Keratinocyte (primary cell): ENCODE measurements at regions not wholly inside any gene's neighbourhood (a gene's known extent, or its start where the extent isn't known, plus 50 kb on each side); places are given as distances from the start of the nearest gene placed in this dataset.

Source experiments
- DNase-seq: peaks from one replicate; pipeline ENCODE4 v3.0.0-alpha.2; 2011; ENCODE audit warnings: low read depth, missing footprints, low spot score
- FAIRE-seq: peaks from 2 replicates; lab custom pipeline; 2011; peaks lifted over from hg19 to GRCh38; lab: Jason Lieb, UNC
- H2AFZ ChIP-seq: 2 replicates; pipeline ENCODE4 v1.6.0; 2012; ENCODE audit warnings: low read length, control low read depth, inconsistent platforms; ENCODE audit not compliant: control insufficient read depth
- H3K27ac ChIP-seq: 2 replicates; pipeline ENCODE4 v1.5.1; 2011; ENCODE audit warnings: low read length; ENCODE audit not compliant: control insufficient read depth, insufficient read depth
- H3K27me3 ChIP-seq: 3 replicates; pipeline ENCODE4 v1.6.0; 2011; ENCODE audit warnings: low read length; ENCODE audit not compliant: control insufficient read depth, insufficient read depth; ENCODE audit errors: extremely low read depth
- H3K36me3 ChIP-seq, 2 experiments: 2 replicates in 1 of 2; 3 replicates in 1 of 2; pipeline ENCODE4 v1.5.1; 2011; ENCODE audit warnings: low read length in 2 of 2, mild to moderate bottlenecking in 1 of 2; ENCODE audit not compliant: control insufficient read depth in 2 of 2, insufficient read depth in 2 of 2; ENCODE audit errors: extremely low read depth in 1 of 2
- H3K4me1 ChIP-seq: 3 replicates; pipeline ENCODE4 v1.5.1; 2011; ENCODE audit warnings: low read length; ENCODE audit not compliant: control insufficient read depth, insufficient read depth; ENCODE audit errors: extremely low read depth
- H3K4me2 ChIP-seq: 3 replicates; pipeline ENCODE4 v1.6.0; 2011; ENCODE audit warnings: low read depth, low read length; ENCODE audit not compliant: control insufficient read depth, insufficient read depth; ENCODE audit errors: extremely low read depth
- H3K4me3 ChIP-seq, 3 experiments: fragments of 200-600 bp in 1 of 3; sonication (generic) in 1 of 3; 2 replicates in 2 of 3; 3 replicates in 1 of 3; pipeline ENCODE4 v1.5.1; 2011 to 2016; ENCODE audit warnings: low read length in 3 of 3, mild to moderate bottlenecking in 3 of 3, control low read depth in 2 of 3, inconsistent platforms in 1 of 3, low read depth in 1 of 3, mixed read lengths in 1 of 3, mixed run types in 1 of 3, moderate library complexity in 1 of 3; ENCODE audit not compliant: control insufficient read depth in 2 of 3, insufficient read depth in 2 of 3; ENCODE audit errors: extremely low read depth in 1 of 3
- H3K79me2 ChIP-seq: 2 replicates; pipeline ENCODE4 v1.6.0; 2012; ENCODE audit warnings: low read length; ENCODE audit not compliant: control insufficient read depth, insufficient read depth
- H3K9ac ChIP-seq: 3 replicates; pipeline ENCODE4 v1.6.0; 2011; ENCODE audit warnings: low read length; ENCODE audit not compliant: control insufficient read depth, insufficient read depth; ENCODE audit errors: extremely low read depth
- H3K9me1 ChIP-seq: 3 replicates; pipeline ENCODE4 v1.6.0; 2011; ENCODE audit warnings: low read length; ENCODE audit not compliant: control insufficient read depth, insufficient read depth; ENCODE audit errors: extremely low read depth
- H3K9me3 ChIP-seq: 2 replicates; pipeline ENCODE4 v1.5.1; 2012; ENCODE audit warnings: low read depth, low read length; ENCODE audit not compliant: control insufficient read depth
- H4K20me1 ChIP-seq: 3 replicates; pipeline ENCODE4 v1.6.0; 2011; ENCODE audit warnings: low read length; ENCODE audit not compliant: control insufficient read depth, insufficient read depth; ENCODE audit errors: extremely low read depth
- CTCF ChIP-seq, 3 experiments: IDR thresholded peaks in 1 of 3; conservative IDR thresholded peaks in 1 of 3; optimal IDR thresholded peaks in 1 of 3; 2 replicates in 2 of 3; 3 replicates in 1 of 3; pipeline versions ENCODE3 to v1.5.1; 2011; ENCODE audit warnings: low read length in 3 of 3, mild to moderate bottlenecking in 3 of 3, moderate library complexity in 2 of 3, control low read depth in 1 of 3, inconsistent platforms in 1 of 3; ENCODE audit not compliant: insufficient read depth in 2 of 3; ENCODE audit errors: extremely low read depth in 1 of 3
- EZH2 ChIP-seq: IDR thresholded peaks from one replicate; pipeline ENCODE4 v1.6.1; 2012; ENCODE audit warnings: inconsistent platforms, mild to moderate bottlenecking, low read length, moderate library complexity
- dilution Hi-C: fragments of 300-500 bp; cut with MboI; formaldehyde crosslinking; loops from one replicate; pipeline ENCODE4 v1.7.0; 2020; ENCODE audit warnings: low sequenced_read_pairs; ENCODE audit not compliant: extremely low pct_ligation_motif_present

DNA sequence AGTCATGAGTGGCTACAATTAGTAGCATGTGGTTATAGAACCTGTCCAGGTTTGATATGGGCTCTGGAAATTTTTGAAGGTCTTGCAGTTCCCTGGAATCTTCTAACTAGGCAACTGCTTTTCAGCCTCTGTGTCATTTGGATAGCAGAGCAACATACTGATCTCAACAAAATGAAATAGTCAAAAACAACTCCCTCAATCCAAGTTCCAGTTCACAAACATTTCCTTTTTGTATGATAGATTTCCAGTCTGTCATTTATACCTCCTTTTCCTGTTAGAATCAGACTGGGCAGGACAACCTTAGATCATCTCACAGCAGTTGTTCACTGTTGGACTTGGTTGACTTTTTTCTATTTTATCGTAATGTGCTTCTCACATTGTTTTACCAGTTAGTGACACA is 442.1 kb upstream of the PDE3A start:
- TF ChIP-seq CTCF (optimal IDR thresholded peaks at IDR 0.05 in 1 of 3, IDR thresholded peaks at IDR 0.05 in 1 of 3, conservative IDR thresholded peaks at IDR 0.05 in 1 of 3; ENCODE audit: extremely low read depth in 1 of 3, insufficient read depth in 2 of 3, low read length in 3 of 3) = no peak
- TF ChIP-seq EZH2 = no peak
- DNase-seq = no peak
- Histone ChIP-seq H4K20me1 (no peaks in the 10 kb centered on the region), H3K36me3 (no peaks in the 10 kb centered on the region), H2AFZ (no peak overlapping the region), H3K4me3 (no peak overlapping the region), H3K9me3 (no peaks in the 10 kb centered on the region), H3K27me3 (no peaks in the 10 kb centered on the region), H3K9me1 (no peaks in the 10 kb centered on the region), H3K4me2 (no peak overlapping the region), H3K9ac (no peak overlapping the region), H3K27ac (no peak overlapping the region), H3K4me1 (no peaks in the 10 kb centered on the region), H3K79me2 (no peaks in the 10 kb centered on the region)
- no peak for FAIRE-seq
- dilution Hi-C loops = no loop called here

DNA sequence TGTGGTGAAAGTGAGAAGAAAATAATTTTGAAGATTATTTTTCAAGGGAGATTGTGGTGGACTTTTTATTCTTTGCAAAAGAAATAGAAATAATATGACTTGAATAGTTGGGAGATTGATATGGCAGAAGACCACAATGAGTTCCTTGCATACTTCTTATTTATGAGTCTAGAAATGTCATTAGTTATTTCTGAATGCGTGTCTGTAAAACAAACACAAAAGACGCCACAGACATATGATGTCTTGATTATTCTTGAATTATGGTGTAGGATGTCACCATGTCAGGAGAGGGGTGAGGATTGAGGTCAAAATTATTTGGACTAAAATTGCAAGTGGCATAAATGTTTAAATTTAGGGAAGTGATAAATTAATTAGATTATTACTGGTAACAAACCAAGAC is 440.7 kb upstream of the PDE3A start:
- dilution Hi-C loops = no loop called here
- Histone ChIP-seq H4K20me1 (no peaks in the 10 kb centered on the region), H3K9me1 (no peaks in the 10 kb centered on the region), H2AFZ (no peak overlapping the region), H3K79me2 (no peaks in the 10 kb centered on the region), H3K27me3 (no peaks in the 10 kb centered on the region), H3K4me2 (no peak overlapping the region), H3K9ac (no peak overlapping the region), H3K36me3 (no peaks in the 10 kb centered on the region), H3K4me3 (no peak overlapping the region), H3K9me3 (no peaks in the 10 kb centered on the region), H3K27ac (no peak overlapping the region), H3K4me1 (no peaks in the 10 kb centered on the region)
- no peak for DNase-seq
- TF ChIP-seq CTCF (optimal IDR thresholded peaks at IDR 0.05 in 1 of 3, IDR thresholded peaks at IDR 0.05 in 1 of 3, conservative IDR thresholded peaks at IDR 0.05 in 1 of 3; ENCODE audit: extremely low read depth in 1 of 3, insufficient read depth in 2 of 3, low read length in 3 of 3) = no peak
- no peak for TF ChIP-seq EZH2
- FAIRE-seq = no peak
